KG1 (cell line): ENCODE measurements at regions not wholly inside any gene's neighbourhood (a gene's known extent, or its start where the extent isn't known, plus 50 kb on each side); places are given as distances from the start of the nearest gene placed in this dataset.
"Not testable (repeated sequence)": the region's sequence is repeated elsewhere in the genome, so short reads cannot be mapped to it uniquely, and the experiment has no call there.

Source experiments
- DNase-seq: peaks from one replicate; lab custom pipeline; 2025; lab: John Stamatoyannopoulos, UW

- DNase-seq: no peak
Measured at GRCh38 chr9:86614871-86615849, 260.9 kb upstream of the TUT7 start.

- no peak for DNase-seq
Measured at GRCh38 chr9:86613943-86614342, 259.7 kb upstream of the TUT7 start.

- DNase-seq: not testable (repeated sequence)
Measured at GRCh38 chr9:86611534-86611933, 257.3 kb upstream of the TUT7 start.

GRCh38 chr9:86605303-86605702, 251.1 kb upstream of the TUT7 start:
- no peak for DNase-seq

- DNase-seq: no peak
Measured at GRCh38 chr9:86604741-86605140, 250.5 kb upstream of the TUT7 start.

- no peak for DNase-seq
Measured at GRCh38 chr9:86602715-86603114, 248.5 kb upstream of the TUT7 start.

GRCh38 chr9:86601697-86602096, 247.5 kb upstream of the TUT7 start:
- DNase-seq: no peak

- no peak for DNase-seq
Measured at GRCh38 chr9:86600977-86601376, 246.8 kb upstream of the TUT7 start.

- DNase-seq: no peak
Measured at GRCh38 chr9:86600291-86600690, 246.1 kb upstream of the TUT7 start.

- no peak for DNase-seq
Measured at GRCh38 chr9:86599561-86599960, 245.4 kb upstream of the TUT7 start.

- no peak for DNase-seq
Measured at GRCh38 chr9:86598411-86599239, 244.4 kb upstream of the TUT7 start.

GRCh38 chr9:86594724-86595123, 240.5 kb upstream of the TUT7 start:
- no peak for DNase-seq

- DNase-seq: no peak
Measured at GRCh38 chr9:86591472-86591871, 237.3 kb upstream of the TUT7 start.

GRCh38 chr9:86589730-86590129, 235.5 kb upstream of the TUT7 start:
- DNase-seq: no peak

GRCh38 chr9:86589273-86589672, 235.1 kb upstream of the TUT7 start:
- DNase-seq: no peak

- no peak for DNase-seq
Measured at GRCh38 chr9:86586144-86586494, 231.9 kb upstream of the TUT7 start.

GRCh38 chr9:86585422-86586143, 231.4 kb upstream of the TUT7 start:
- no peak for DNase-seq

GRCh38 chr9:86580688-86581087, 226.5 kb upstream of the TUT7 start:
- no peak for DNase-seq

GRCh38 chr9:86578722-86579121, 224.5 kb upstream of the TUT7 start:
- DNase-seq: no peak

- DNase-seq: no peak
Measured at GRCh38 chr9:86577420-86578333, 223.5 kb upstream of the TUT7 start.

GRCh38 chr9:86575825-86576525, 221.8 kb upstream of the TUT7 start:
- no peak for DNase-seq
